Activated CD4-positive, alpha-beta T cell treated with anti-CD3 and anti-CD28 coated beads for 4 hours (primary cell): ENCODE measurements at regions not wholly inside any gene's neighbourhood (a gene's known extent, or its start where the extent isn't known, plus 50 kb on each side); places are given as distances from the start of the nearest gene placed in this dataset.
"Not testable (repeated sequence)": the region's sequence is repeated elsewhere in the genome, so short reads cannot be mapped to it uniquely, and the experiment has no call there.

Experiments
- DNase-seq, 2 donors: peaks; one replicate each; pipeline ENCODE4 v3.0.0-alpha.2; 2020

GRCh38 chr5:106290841-106291240 is 1379.9 kb downstream of the EFNA5 start:
- DNase-seq, result no peak

GRCh38 chr5:106288979-106289378 is 1381.8 kb downstream of the EFNA5 start:
- no peak for DNase-seq

GRCh38 chr5:106277540-106278096 is 1393.1 kb downstream of the EFNA5 start:
- DNase-seq, result no peak

GRCh38 chr5:106269252-106269843 is 1401.4 kb downstream of the EFNA5 start:
- DNase-seq, result no peak

- no peak for DNase-seq
Measured at GRCh38 chr5:106267256-106267655, 1403.5 kb downstream of the EFNA5 start.

GRCh38 chr5:106262395-106262794 is 1408.3 kb downstream of the EFNA5 start:
- no peak for DNase-seq

GRCh38 chr5:106259431-106260090 is 1411.2 kb downstream of the EFNA5 start:
- DNase-seq, result not testable (repeated sequence)

- DNase-seq, result no peak
Measured at GRCh38 chr5:106258591-106259125, 1412.1 kb downstream of the EFNA5 start.

- no peak for DNase-seq
Measured at GRCh38 chr5:106254784-106255183, 1416.0 kb downstream of the EFNA5 start.

GRCh38 chr5:106246044-106246745 is 1424.5 kb downstream of the EFNA5 start:
- DNase-seq, result not testable (repeated sequence)

- no peak for DNase-seq
Measured at GRCh38 chr5:106241409-106241808, 1429.3 kb downstream of the EFNA5 start.

- DNase-seq, result no peak
Measured at GRCh38 chr5:106205916-106206571, 1464.7 kb downstream of the EFNA5 start.

- no peak for DNase-seq
Measured at GRCh38 chr5:106202035-106202434, 1468.7 kb downstream of the EFNA5 start.

- no peak for DNase-seq
Measured at GRCh38 chr5:106200971-106201370, 1469.8 kb downstream of the EFNA5 start.

- no peak for DNase-seq
Measured at GRCh38 chr5:106195679-106196474, 1474.9 kb downstream of the EFNA5 start.

GRCh38 chr5:106189121-106189809 is 1481.5 kb downstream of the EFNA5 start:
- DNase-seq, result no peak

GRCh38 chr5:106185661-106186081 is 1485.1 kb downstream of the EFNA5 start:
- DNase-seq, result no peak

GRCh38 chr5:106174903-106175302 is 1495.8 kb downstream of the EFNA5 start:
- DNase-seq, result no peak

GRCh38 chr5:106172681-106173532 is 1497.8 kb downstream of the EFNA5 start:
- DNase-seq, result no peak

- DNase-seq, result no peak
Measured at GRCh38 chr5:106171708-106172107, 1499.0 kb downstream of the EFNA5 start.

- DNase-seq, result no peak
Measured at GRCh38 chr5:106171132-106171531, 1499.6 kb downstream of the EFNA5 start.
